Cardiac muscle cell (in vitro differentiated cells and primary cell): ENCODE measurements at regions not wholly inside any gene's neighbourhood (a gene's known extent, or its start where the extent isn't known, plus 50 kb on each side); places are given as distances from the start of the nearest gene placed in this dataset.
A peak's percentile ranks its signal among the peaks of the same experiment; 100 is the strongest.

ENCODE experiments used
- DNase-seq, 2 donors: peaks; one replicate each; pipeline versions ENCODE4 v3.0.0 to v3.0.0-alpha.2; 2010 to 2017; ENCODE audit warnings: low read depth in 1 of 2, low spot score in 1 of 2
- H3K27ac ChIP-seq: fragments of 200-600 bp; sonication (generic); 2 replicates; pipeline ENCODE4 v1.5.1; 2016
- H3K27me3 ChIP-seq: fragments of 200-600 bp; sonication (generic); 2 replicates; pipeline ENCODE4 v1.6.0; 2016; ENCODE audit warnings: control low read depth
- H3K36me3 ChIP-seq: fragments of 200-600 bp; sonication (generic); 2 replicates; pipeline ENCODE4 v1.5.1; 2016; ENCODE audit warnings: control low read depth
- H3K4me1 ChIP-seq: fragments of 200-600 bp; sonication (generic); 2 replicates; pipeline ENCODE4 v1.8.1; 2017; ENCODE audit warnings: low read depth, mild to moderate bottlenecking, mixed run types
- H3K4me3 ChIP-seq: fragments of 200-600 bp; sonication (generic); 2 replicates; pipeline ENCODE4 v1.5.1; 2016; ENCODE audit warnings: mild to moderate bottlenecking
- H3K9me3 ChIP-seq: fragments of 200-600 bp; sonication (generic); 2 replicates; pipeline ENCODE4 v1.5.1; 2017; ENCODE audit warnings: low read depth, mild to moderate bottlenecking, control low read depth
- CTCF ChIP-seq: IDR thresholded peaks from 2 replicates; pipeline ENCODE4 v1.5.1; 2012; ENCODE audit warnings: low read depth, mild to moderate bottlenecking, low read length

- H3K27me3 ChIP-seq, result no peaks in the 10 kb centered on the region
- no peak overlapping the region for H3K27ac ChIP-seq
- H3K36me3 ChIP-seq, result no peaks in the 10 kb centered on the region
- H3K4me3 ChIP-seq, result no peak overlapping the region
- peaks cover 6% of the 10 kb centered on the region for H3K4me1 ChIP-seq
- no peak for TF ChIP-seq CTCF
- DNase-seq, result peak in 1 of 2 donors; percentile 94
- no peaks in the 10 kb centered on the region for H3K9me3 ChIP-seq
Measured at GRCh38 chr6:44662461-44663121, 275.1 kb downstream of the CDC5L start.

- Histone ChIP-seq H3K36me3 (no peaks in the 10 kb centered on the region), H3K27me3 (no peaks in the 10 kb centered on the region), H3K4me3 (no peak overlapping the region), H3K9me3 (no peaks in the 10 kb centered on the region), H3K4me1 (peaks cover 6% of the 10 kb centered on the region), H3K27ac (no peak overlapping the region)
- no peak for TF ChIP-seq CTCF
- no peak for DNase-seq
Measured at GRCh38 chr6:44663860-44664634, 276.5 kb downstream of the CDC5L start.

- no peak for TF ChIP-seq CTCF
Measured at GRCh38 chr6:44664716-44665115, 277.2 kb downstream of the CDC5L start.

GRCh38 chr6:44665143-44665542 lies 277.6 kb downstream of the CDC5L start:
- H3K4me3 ChIP-seq, result no peak overlapping the region
- no peak for DNase-seq
- no peak for TF ChIP-seq CTCF
- H3K36me3 ChIP-seq, result no peaks in the 10 kb centered on the region
- H3K9me3 ChIP-seq, result no peaks in the 10 kb centered on the region
- H3K4me1 ChIP-seq, result peaks cover 6% of the 10 kb centered on the region
- H3K27me3 ChIP-seq, result no peaks in the 10 kb centered on the region
- no peak overlapping the region for H3K27ac ChIP-seq

More at GRCh38 chr6:44664716-44665115, 277.2 kb downstream of the CDC5L start:
- H3K9me3 ChIP-seq, result no peaks in the 10 kb centered on the region
- peaks cover 6% of the 10 kb centered on the region for H3K4me1 ChIP-seq
- H3K36me3 ChIP-seq, result no peaks in the 10 kb centered on the region
- H3K27me3 ChIP-seq, result no peaks in the 10 kb centered on the region
- H3K27ac ChIP-seq, result no peak overlapping the region
- DNase-seq, result peak in 1 of 2 donors; percentile 54
- H3K4me3 ChIP-seq, result no peak overlapping the region

GRCh38 chr6:44665683-44666082 lies 278.2 kb downstream of the CDC5L start:
- Histone ChIP-seq H3K4me3 (no peak overlapping the region), H3K27ac (no peak overlapping the region), H3K36me3 (no peaks in the 10 kb centered on the region), H3K27me3 (no peaks in the 10 kb centered on the region), H3K4me1 (peaks cover 6% of the 10 kb centered on the region), H3K9me3 (no peaks in the 10 kb centered on the region)
- no peak for DNase-seq
- TF ChIP-seq CTCF, result no peak
